HG03045 (cell line): ENCODE measurements at regions not wholly inside any gene's neighbourhood (a gene's known extent, or its start where the extent isn't known, plus 50 kb on each side); places are given as distances from the start of the nearest gene placed in this dataset.

Experiments
- ATAC-seq: cut with Tn5 transposase; IDR thresholded peaks from one replicate; pipeline ENCODE4 v1.9.1; 2021; ENCODE audit warnings: mild to moderate bottlenecking, moderate library complexity; ENCODE audit not compliant: unreplicated experiment

GRCh38 chr12:68501226-68501625 lies 109.5 kb upstream of the RAP1B start:
- no peak for ATAC-seq

- ATAC-seq = no peak
Measured at GRCh38 chr12:68505970-68506369, 104.7 kb upstream of the RAP1B start.

GRCh38 chr12:68506619-68507018 lies 104.1 kb upstream of the RAP1B start:
- no peak for ATAC-seq

GRCh38 chr12:68507657-68508056 lies 103.0 kb upstream of the RAP1B start:
- ATAC-seq = no peak

GRCh38 chr12:68508576-68508975 lies 102.1 kb upstream of the RAP1B start:
- no peak for ATAC-seq

GRCh38 chr12:68509242-68509641 lies 101.5 kb upstream of the RAP1B start:
- no peak for ATAC-seq

GRCh38 chr12:68510397-68510796 lies 100.3 kb upstream of the RAP1B start:
- no peak for ATAC-seq

GRCh38 chr12:68514807-68515411 lies 95.8 kb upstream of the RAP1B start:
- ATAC-seq = no peak

- ATAC-seq = no peak
Measured at GRCh38 chr12:68515793-68516192, 94.9 kb upstream of the RAP1B start.

GRCh38 chr12:68521321-68521839 lies 89.3 kb upstream of the RAP1B start:
- ATAC-seq = no peak

GRCh38 chr12:68521848-68522502 lies 88.7 kb upstream of the RAP1B start:
- no peak for ATAC-seq

GRCh38 chr12:68529466-68529865 lies 81.2 kb upstream of the RAP1B start:
- no peak for ATAC-seq

GRCh38 chr12:68529869-68530268 lies 80.8 kb upstream of the RAP1B start:
- no peak for ATAC-seq

GRCh38 chr12:68530299-68530698 lies 80.4 kb upstream of the RAP1B start:
- ATAC-seq = no peak

GRCh38 chr12:68530965-68531364 lies 79.7 kb upstream of the RAP1B start:
- no peak for ATAC-seq

GRCh38 chr12:68532204-68532886 lies 78.4 kb upstream of the RAP1B start:
- no peak for ATAC-seq

GRCh38 chr12:68532887-68533248 lies 77.8 kb upstream of the RAP1B start:
- no peak for ATAC-seq

- ATAC-seq = no peak
Measured at GRCh38 chr12:68534108-68534507, 76.6 kb upstream of the RAP1B start.

- ATAC-seq = no peak
Measured at GRCh38 chr12:68536885-68537485, 73.7 kb upstream of the RAP1B start.

- no peak for ATAC-seq
Measured at GRCh38 chr12:68537571-68537970, 73.1 kb upstream of the RAP1B start.

- no peak for ATAC-seq
Measured at GRCh38 chr12:68538726-68539614, 71.7 kb upstream of the RAP1B start.
